Endothelial cell of umbilical vein (primary cell): ENCODE measurements at regions not wholly inside any gene's neighbourhood (a gene's known extent, or its start where the extent isn't known, plus 50 kb on each side); places are given as distances from the start of the nearest gene placed in this dataset.

ENCODE experiments used
- BruUV-seq: library from RNA; stranded (reverse); fragments of 400-500 nt; replicated peaks from 2 replicates; lab custom pipeline; 2021; lab: Mats Ljungman, UMichigan
- CTCF ChIA-PET: fragments of 300-600, 350-600 bp; sonication (Branson Sonifier 250); formaldehyde crosslinking; loops from one replicate; lab custom pipeline; 2021; ENCODE audit warnings: antibody characterized with exemption, inconsistent platforms; lab: Charles Lee
- POLR2A ChIA-PET: fragments of 300-600, 350-600 bp; sonication (Branson Sonifier 250); formaldehyde crosslinking; loops from one replicate; lab custom pipeline; 2021; ENCODE audit warnings: antibody characterized with exemption, inconsistent platforms; lab: Charles Lee
- DNase-seq: peaks from one replicate; pipeline ENCODE4 v3.0.0-alpha.2; 2011; ENCODE audit warnings: low read depth, low spot score
- FAIRE-seq: peaks from 2 replicates; lab custom pipeline; 2011; peaks lifted over from hg19 to GRCh38; lab: Jason Lieb, UNC
- H2AFZ ChIP-seq: 2 replicates; pipeline ENCODE4 v1.6.0; 2012; ENCODE audit warnings: low read depth, low read length, control low read depth, inconsistent platforms
- H3K27ac ChIP-seq: 2 replicates; pipeline ENCODE4 v1.5.1; 2011; ENCODE audit warnings: low read depth, mild to moderate bottlenecking, control low read depth, low read length, moderate library complexity; ENCODE audit not compliant: insufficient read depth
- H3K27me3 ChIP-seq, 2 experiments: 2 replicates each; pipeline versions ENCODE4 v1.6.0 to v1.6.1; 2011; ENCODE audit warnings: low read length in 2 of 2, mixed read lengths in 1 of 2; ENCODE audit not compliant: control insufficient read depth in 2 of 2, insufficient read depth in 2 of 2
- H3K36me3 ChIP-seq, 2 experiments: 2 replicates in 1 of 2; 3 replicates in 1 of 2; pipeline ENCODE4 v1.5.1; 2011; ENCODE audit warnings: low read length in 2 of 2, mild to moderate bottlenecking in 1 of 2, moderate library complexity in 1 of 2; ENCODE audit not compliant: control insufficient read depth in 2 of 2, insufficient read depth in 2 of 2; ENCODE audit errors: extremely low read depth in 1 of 2
- H3K4me1 ChIP-seq: 3 replicates; pipeline ENCODE4 v1.5.1; 2011; ENCODE audit warnings: mild to moderate bottlenecking, low read length; ENCODE audit not compliant: control insufficient read depth, insufficient read depth; ENCODE audit errors: extremely low read depth
- H3K4me2 ChIP-seq: 2 replicates; pipeline ENCODE4 v1.6.1; 2011; ENCODE audit warnings: low read length, control low read depth, mixed read lengths; ENCODE audit not compliant: insufficient read depth
- H3K4me3 ChIP-seq, 3 experiments: fragments of 200-600 bp in 1 of 3; sonication (generic), shearing (Covaris generic) in 1 of 3; replicated peaks in 1 of 3; 2 replicates each; pipeline ENCODE4 v1.5.1; 2011 to 2016; ENCODE audit warnings: control low read depth in 3 of 3, low read length in 3 of 3, mild to moderate bottlenecking in 2 of 3, inconsistent platforms in 1 of 3, low read depth in 1 of 3, moderate library complexity in 1 of 3; ENCODE audit not compliant: insufficient read depth in 1 of 3
- H3K79me2 ChIP-seq: 2 replicates; pipeline ENCODE4 v1.6.0; 2012; ENCODE audit warnings: low read length, inconsistent platforms; ENCODE audit not compliant: control insufficient read depth, insufficient read depth
- H3K9ac ChIP-seq: replicated peaks from 2 replicates; pipeline ENCODE3; 2011; ENCODE audit warnings: low read length, control low read depth; ENCODE audit not compliant: insufficient read depth; ENCODE audit errors: extremely low read depth
- H3K9me1 ChIP-seq: replicated peaks from 3 replicates; pipeline ENCODE4 v1.6.0; 2011; ENCODE audit warnings: mild to moderate bottlenecking, low read length; ENCODE audit not compliant: control insufficient read depth, insufficient read depth; ENCODE audit errors: extremely low read depth
- H3K9me3 ChIP-seq: replicated peaks from 2 replicates; pipeline ENCODE4 v1.5.1; 2012; ENCODE audit warnings: low read length, inconsistent platforms; ENCODE audit not compliant: control insufficient read depth, insufficient read depth
- H4K20me1 ChIP-seq: replicated peaks from 2 replicates; pipeline ENCODE3; 2011; ENCODE audit warnings: mild to moderate bottlenecking, low read length; ENCODE audit not compliant: control insufficient read depth, insufficient read depth; ENCODE audit errors: extremely low read depth
- EZH2 ChIP-seq: IDR thresholded peaks from 2 replicates; pipeline ENCODE4 v1.6.1; 2012; ENCODE audit warnings: borderline replicate concordance, low read depth, mild to moderate bottlenecking, moderate library complexity, low read length, inconsistent platforms; ENCODE audit not compliant: severe bottlenecking
- FOS ChIP-seq: IDR thresholded peaks from 2 replicates; pipeline ENCODE4 v1.6.1; 2011; ENCODE audit warnings: mild to moderate bottlenecking, low read length, moderate library complexity, borderline replicate concordance; ENCODE audit not compliant: insufficient read depth
- GATA2 ChIP-seq: IDR thresholded peaks from 2 replicates; pipeline ENCODE4 v1.7.0; 2011; ENCODE audit warnings: low read depth, mild to moderate bottlenecking, moderate library complexity, mixed read lengths, low read length; ENCODE audit not compliant: insufficient read length, insufficient read depth
- JUN ChIP-seq: IDR thresholded peaks from 2 replicates; pipeline ENCODE4 v1.6.1; 2011; ENCODE audit warnings: borderline replicate concordance, low read depth; ENCODE audit not compliant: insufficient read length, insufficient read depth
- MYC ChIP-seq: IDR thresholded peaks from one replicate; pipeline ENCODE4 v1.6.1; 2011; ENCODE audit warnings: mild to moderate bottlenecking, low read depth, low read length
- POLR2A ChIP-seq: IDR thresholded peaks from 2 replicates; pipeline ENCODE4 v1.6.1; 2012; ENCODE audit warnings: low read depth, mild to moderate bottlenecking, control low read depth, low read length
- POLR2AphosphoS5 ChIP-seq: IDR thresholded peaks from 2 replicates; pipeline ENCODE4 v1.6.1; 2012; ENCODE audit warnings: low read depth, mild to moderate bottlenecking, control low read depth, low read length, moderate library complexity; ENCODE audit not compliant: insufficient read depth
- dilution Hi-C: fragments of 300-500 bp; cut with MboI; formaldehyde crosslinking; loops from one replicate; pipeline ENCODE4 v1.15.0; 2019; ENCODE audit warnings: low sequenced_read_pairs; ENCODE audit not compliant: extremely low pct_ligation_motif_present
- intact Hi-C: fragments of 100-400 bp; cut with micrococcal nuclease; formaldehyde crosslinking; loops from one replicate; pipeline ENCODE4 v1.10.0; 2022
- TF ChIP-seq, protein P1 (sequence below): IDR thresholded peaks from 2 replicates; pipeline ENCODE4 v1.6.1; 2011; ENCODE audit not compliant: insufficient read depth, insufficient read length
- TF ChIP-seq, protein P2 (sequence below), 2 donors: IDR thresholded peaks; 1 replicate in 1 of 2; 2 replicates in 1 of 2; pipeline ENCODE4 v1.5.1; 2011; ENCODE audit warnings: low read length in 2 of 2, mild to moderate bottlenecking in 2 of 2, moderate library complexity in 2 of 2, control low read depth in 1 of 2, inconsistent platforms in 1 of 2, low read depth in 1 of 2; ENCODE audit not compliant: insufficient read depth in 1 of 2; ENCODE audit errors: extremely low read depth in 1 of 2

GRCh38 chr3:84440291-84440690 lies 518.5 kb upstream of the CADM2 start:
- Histone ChIP-seq H3K9me1 (no peaks in the 10 kb centered on the region), H3K36me3 (no peaks in the 10 kb centered on the region), H3K79me2 (no peaks in the 10 kb centered on the region), H2AFZ (no peak overlapping the region), H3K4me1 (no peaks in the 10 kb centered on the region), H3K9ac (no peak overlapping the region), H3K27me3 (no peaks in the 10 kb centered on the region), H3K4me3 (no peak overlapping the region), H3K9me3 (peaks cover 3% of the 10 kb centered on the region), H4K20me1 (no peaks in the 10 kb centered on the region), H3K4me2 (no peak overlapping the region), H3K27ac (no peak overlapping the region)
- no peak for TF ChIP-seq MYC
- TF ChIP-seq, protein P1, sequence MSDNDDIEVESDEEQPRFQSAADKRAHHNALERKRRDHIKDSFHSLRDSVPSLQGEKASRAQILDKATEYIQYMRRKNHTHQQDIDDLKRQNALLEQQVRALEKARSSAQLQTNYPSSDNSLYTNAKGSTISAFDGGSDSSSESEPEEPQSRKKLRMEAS: no peak
- no peak for TF ChIP-seq JUN
- TF ChIP-seq GATA2: no peak
- no peak for TF ChIP-seq POLR2AphosphoS5
- no peak for TF ChIP-seq FOS
- no peak for TF ChIP-seq EZH2
- no peak for TF ChIP-seq POLR2A
- TF ChIP-seq, protein P2, sequence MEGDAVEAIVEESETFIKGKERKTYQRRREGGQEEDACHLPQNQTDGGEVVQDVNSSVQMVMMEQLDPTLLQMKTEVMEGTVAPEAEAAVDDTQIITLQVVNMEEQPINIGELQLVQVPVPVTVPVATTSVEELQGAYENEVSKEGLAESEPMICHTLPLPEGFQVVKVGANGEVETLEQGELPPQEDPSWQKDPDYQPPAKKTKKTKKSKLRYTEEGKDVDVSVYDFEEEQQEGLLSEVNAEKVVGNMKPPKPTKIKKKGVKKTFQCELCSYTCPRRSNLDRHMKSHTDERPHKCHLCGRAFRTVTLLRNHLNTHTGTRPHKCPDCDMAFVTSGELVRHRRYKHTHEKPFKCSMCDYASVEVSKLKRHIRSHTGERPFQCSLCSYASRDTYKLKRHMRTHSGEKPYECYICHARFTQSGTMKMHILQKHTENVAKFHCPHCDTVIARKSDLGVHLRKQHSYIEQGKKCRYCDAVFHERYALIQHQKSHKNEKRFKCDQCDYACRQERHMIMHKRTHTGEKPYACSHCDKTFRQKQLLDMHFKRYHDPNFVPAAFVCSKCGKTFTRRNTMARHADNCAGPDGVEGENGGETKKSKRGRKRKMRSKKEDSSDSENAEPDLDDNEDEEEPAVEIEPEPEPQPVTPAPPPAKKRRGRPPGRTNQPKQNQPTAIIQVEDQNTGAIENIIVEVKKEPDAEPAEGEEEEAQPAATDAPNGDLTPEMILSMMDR (IDR thresholded peaks at IDR 0.05; ENCODE audit: extremely low read depth in 1 of 2, insufficient read depth in 1 of 2, low read depth in 1 of 2, low read length in 2 of 2): no peak
- CTCF ChIA-PET: no interaction called here
- DNase-seq: no peak
- POLR2A ChIA-PET: no interaction called here
- FAIRE-seq: no peak
- intact Hi-C loops: no loop called here
- dilution Hi-C loops: no loop called here
- BruUV-seq: no TSS peak
